Trophoblast cell (in vitro differentiated cells and primary cell): ENCODE measurements at regions not wholly inside any gene's neighbourhood (a gene's known extent, or its start where the extent isn't known, plus 50 kb on each side); places are given as distances from the start of the nearest gene placed in this dataset.

Source experiments
- DNase-seq, 2 donors: peaks; one replicate each; pipeline ENCODE4 v3.0.0-alpha.2; 2016
- H2AFZ ChIP-seq: 2 replicates; pipeline ENCODE4 v1.6.1; 2013; ENCODE audit warnings: low read length, moderate library complexity, mild to moderate bottlenecking; ENCODE audit not compliant: insufficient read depth, poor library complexity
- H2AK5ac ChIP-seq: 2 replicates; pipeline ENCODE4 v1.6.1; 2013; ENCODE audit warnings: mild to moderate bottlenecking, low read length
- H2BK120ac ChIP-seq: 2 replicates; pipeline ENCODE4 v1.6.1; 2013; ENCODE audit warnings: low read length, mild to moderate bottlenecking, moderate library complexity; ENCODE audit not compliant: insufficient read depth, poor library complexity
- H2BK12ac ChIP-seq: 2 replicates; pipeline ENCODE4 v1.6.1; 2013; ENCODE audit warnings: mild to moderate bottlenecking, low read length, moderate library complexity
- H2BK5ac ChIP-seq: 2 replicates; pipeline ENCODE4 v1.6.1; 2013; ENCODE audit warnings: low read length, low read depth, moderate library complexity, mild to moderate bottlenecking; ENCODE audit not compliant: poor library complexity
- H3K14ac ChIP-seq: 2 replicates; pipeline ENCODE4 v1.6.1; 2013; ENCODE audit warnings: mild to moderate bottlenecking, low read length
- H3K18ac ChIP-seq: 2 replicates; pipeline ENCODE4 v1.6.1; 2013; ENCODE audit warnings: mild to moderate bottlenecking, low read length
- H3K23ac ChIP-seq: 2 replicates; pipeline ENCODE4 v1.6.1; 2013; ENCODE audit warnings: low read length
- H3K27ac ChIP-seq: 2 replicates; pipeline ENCODE4 v1.5.1; 2013; ENCODE audit warnings: low read depth, mild to moderate bottlenecking, inconsistent platforms, low read length, moderate library complexity
- H3K27me3 ChIP-seq: 2 replicates; pipeline ENCODE4 v1.6.1; 2013; ENCODE audit warnings: inconsistent platforms, mild to moderate bottlenecking, low read length, moderate library complexity; ENCODE audit not compliant: insufficient read depth
- H3K36me3 ChIP-seq, 2 experiments: 1 replicate in 1 of 2; 2 replicates in 1 of 2; pipeline ENCODE4 v1.6.1; 2013; ENCODE audit warnings: low read length in 2 of 2, mild to moderate bottlenecking in 2 of 2, moderate library complexity in 1 of 2; ENCODE audit not compliant: insufficient read depth in 2 of 2, control insufficient read depth in 1 of 2
- H3K4ac ChIP-seq: 2 replicates; pipeline ENCODE4 v1.6.1; 2013; ENCODE audit warnings: low read depth, mild to moderate bottlenecking, low read length, moderate library complexity
- H3K4me1 ChIP-seq, 2 experiments: 1 replicate in 1 of 2; 2 replicates in 1 of 2; pipeline ENCODE4 v1.6.1; 2013; ENCODE audit warnings: low read length in 2 of 2, mild to moderate bottlenecking in 2 of 2, moderate library complexity in 1 of 2; ENCODE audit not compliant: insufficient read depth in 2 of 2, control insufficient read depth in 1 of 2
- H3K4me2 ChIP-seq: 2 replicates; pipeline ENCODE4 v1.6.1; 2013; ENCODE audit warnings: inconsistent platforms, mild to moderate bottlenecking, low read length, moderate library complexity
- H3K4me3 ChIP-seq: 2 replicates; pipeline ENCODE4 v1.5.1; 2013; ENCODE audit warnings: mild to moderate bottlenecking, low read depth, low read length, inconsistent platforms
- H3K79me1 ChIP-seq: one replicate; pipeline ENCODE4 v1.6.1; 2013; ENCODE audit warnings: low read length
- H3K79me2 ChIP-seq: 2 replicates; pipeline ENCODE4 v1.6.1; 2013; ENCODE audit warnings: low read length, mild to moderate bottlenecking; ENCODE audit not compliant: control insufficient read depth, insufficient read depth, poor library complexity
- H3K9ac ChIP-seq: 2 replicates; pipeline ENCODE4 v1.6.1; 2013; ENCODE audit warnings: mild to moderate bottlenecking, low read length
- H3K9me3 ChIP-seq: 2 replicates; pipeline ENCODE4 v1.6.1; 2013; ENCODE audit warnings: low read depth, mild to moderate bottlenecking, control low read depth, inconsistent platforms, low read length; ENCODE audit not compliant: insufficient read depth
- H4K12ac ChIP-seq: 2 replicates; pipeline ENCODE4 v1.6.1; 2013; ENCODE audit warnings: low read depth, mild to moderate bottlenecking, low read length, moderate library complexity
- H4K8ac ChIP-seq: 2 replicates; pipeline ENCODE4 v1.6.1; 2013; ENCODE audit warnings: low read depth, mild to moderate bottlenecking, low read length, moderate library complexity
- H4K91ac ChIP-seq: one replicate; pipeline ENCODE4 v1.6.1; 2013; ENCODE audit warnings: low read depth, mild to moderate bottlenecking, low read length, moderate library complexity
- WGBS: extraction: QIAGEN DNeasy Blood & Tissue Kit; methylation state at CpG from one replicate; pipeline ENCODE4 v1.1.7; 2013; ENCODE audit warnings: missing lambda C conversion rate; ENCODE audit not compliant: insufficient read length, insufficient coverage; ENCODE audit errors: extremely low coverage; 5-methylcytosine and 5-hydroxymethylcytosine counted together

GRCh38 chr2:201962774-201963562 lies 70.7 kb upstream of the FZD7 start:
- no peak for DNase-seq
- no CpG with 5 or more reads among the region's 14 CpGs for whole genome bisulfite sequencing
- Histone ChIP-seq H2BK120ac (no peak overlapping the region), H4K91ac (no peak overlapping the region), H3K27me3 (no peaks in the 10 kb centered on the region), H2AK5ac (no peak overlapping the region), H3K27ac (no peak overlapping the region), H3K36me3 (no peaks in the 10 kb centered on the region), H3K9me3 (peaks cover 4% of the 10 kb centered on the region), H3K79me1 (no peaks in the 10 kb centered on the region), H3K9ac (no peak overlapping the region), H3K4me1 (peaks cover 12 to 18% of the 10 kb centered on the region in 2 experiments), H4K8ac (no peak overlapping the region), H3K4ac (no peak overlapping the region), H3K4me2 (no peak overlapping the region), H2BK12ac (no peak overlapping the region), H3K14ac (no peak overlapping the region), H3K18ac (no peak overlapping the region), H3K23ac (no peak overlapping the region), H2BK5ac (no peak overlapping the region), H3K79me2 (no peaks in the 10 kb centered on the region), H4K12ac (no peak overlapping the region), H2AFZ (no peak overlapping the region), H3K4me3 (no peak overlapping the region)

GRCh38 chr2:201964011-201964410 lies 69.6 kb upstream of the FZD7 start:
- H3K14ac ChIP-seq: no peak overlapping the region
- no peak overlapping the region for H4K8ac ChIP-seq
- peaks cover 4% of the 10 kb centered on the region for H3K9me3 ChIP-seq
- no peak overlapping the region for H4K91ac ChIP-seq
- H2AFZ ChIP-seq: no peak overlapping the region
- H2AK5ac ChIP-seq: no peak overlapping the region
- no peaks in the 10 kb centered on the region for H3K27me3 ChIP-seq
- peaks cover 12 to 18% of the 10 kb centered on the region in 2 experiments for H3K4me1 ChIP-seq
- no peak overlapping the region for H3K4me3 ChIP-seq
- H3K23ac ChIP-seq: no peak overlapping the region
- H2BK5ac ChIP-seq: no peak overlapping the region
- H3K4me2 ChIP-seq: no peak overlapping the region
- H3K27ac ChIP-seq: no peak overlapping the region
- H3K18ac ChIP-seq: no peak overlapping the region
- no peak overlapping the region for H3K4ac ChIP-seq
- DNase-seq: no peak
- no peaks in the 10 kb centered on the region for H3K36me3 ChIP-seq
- no peak overlapping the region for H3K9ac ChIP-seq
- H3K79me2 ChIP-seq: no peaks in the 10 kb centered on the region
- no peak overlapping the region for H2BK12ac ChIP-seq
- H3K79me1 ChIP-seq: peaks cover 1% of the 10 kb centered on the region
- no CpG with 5 or more reads among the region's 4 CpGs for whole genome bisulfite sequencing
- H4K12ac ChIP-seq: no peak overlapping the region
- H2BK120ac ChIP-seq: no peak overlapping the region

- Histone ChIP-seq H3K4ac (no peak overlapping the region), H2AFZ (no peak overlapping the region), H3K27ac (no peak overlapping the region), H3K79me2 (no peaks in the 10 kb centered on the region), H4K91ac (no peak overlapping the region), H2AK5ac (no peak overlapping the region), H4K8ac (no peak overlapping the region), H2BK120ac (no peak overlapping the region), H3K27me3 (no peaks in the 10 kb centered on the region), H3K36me3 (no peaks in the 10 kb centered on the region), H3K14ac (no peak overlapping the region), H3K9me3 (peaks cover 4% of the 10 kb centered on the region), H3K79me1 (peaks cover 1% of the 10 kb centered on the region), H4K12ac (no peak overlapping the region), H3K9ac (no peak overlapping the region), H3K4me1 (peaks cover 12 to 18% of the 10 kb centered on the region in 2 experiments), H3K4me2 (no peak overlapping the region), H2BK12ac (no peak overlapping the region), H3K23ac (no peak overlapping the region), H2BK5ac (no peak overlapping the region), H3K18ac (no peak overlapping the region), H3K4me3 (no peak overlapping the region)
- no peak for DNase-seq
- WGBS: no CpG with 5 or more reads among the region's 7 CpGs
Observed at GRCh38 chr2:201964631-201965206, 68.9 kb upstream of the FZD7 start.

DNA sequence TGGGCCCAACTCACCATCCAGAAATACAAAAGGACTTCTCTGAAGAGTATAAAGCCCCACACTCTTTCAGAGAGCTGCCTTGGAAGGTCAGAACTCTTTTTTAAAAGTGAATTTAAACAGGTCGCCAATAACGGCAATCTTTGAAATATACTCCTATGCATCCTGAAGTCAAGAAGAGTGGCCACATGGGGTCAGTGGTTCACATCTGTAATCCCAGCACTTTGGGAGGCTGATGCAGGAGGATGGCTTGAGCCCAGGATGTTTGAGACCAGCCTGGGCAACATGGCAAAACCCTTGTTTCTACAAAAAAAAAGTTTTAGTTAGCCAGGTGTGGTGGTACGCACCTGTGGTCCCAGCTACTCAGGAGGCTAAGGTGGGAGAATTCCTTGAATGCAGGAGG lies 68.1 kb upstream of the FZD7 start:
- H3K27me3 ChIP-seq: no peaks in the 10 kb centered on the region
- H2BK5ac ChIP-seq: no peak overlapping the region
- H2AK5ac ChIP-seq: no peak overlapping the region
- no peak overlapping the region for H3K9ac ChIP-seq
- no peak overlapping the region for H2BK12ac ChIP-seq
- no peak overlapping the region for H4K12ac ChIP-seq
- no peak overlapping the region for H4K91ac ChIP-seq
- no peak overlapping the region for H3K14ac ChIP-seq
- H3K4ac ChIP-seq: no peak overlapping the region
- no peaks in the 10 kb centered on the region for H3K36me3 ChIP-seq
- no peak overlapping the region for H3K4me2 ChIP-seq
- H3K4me3 ChIP-seq: no peak overlapping the region
- peaks cover 4% of the 10 kb centered on the region for H3K9me3 ChIP-seq
- peaks cover 1% of the 10 kb centered on the region for H3K79me1 ChIP-seq
- H3K79me2 ChIP-seq: no peaks in the 10 kb centered on the region
- H3K27ac ChIP-seq: no peak overlapping the region
- no peak overlapping the region for H2BK120ac ChIP-seq
- H2AFZ ChIP-seq: no peak overlapping the region
- H3K23ac ChIP-seq: no peak overlapping the region
- no CpG with 5 or more reads among the region's 3 CpGs for WGBS
- no peak overlapping the region for H3K18ac ChIP-seq
- H3K4me1 ChIP-seq: peaks cover 12 to 18% of the 10 kb centered on the region in 2 experiments
- no peak overlapping the region for H4K8ac ChIP-seq
- peak in 1 of 2 donors; percentile 39 for DNase-seq
